Lung (tissue), 11 donors: ENCODE measurements at regions not wholly inside any gene's neighbourhood (a gene's known extent, or its start where the extent isn't known, plus 50 kb on each side); places are given as distances from the start of the nearest gene placed in this dataset.

ENCODE experiments used
- ATAC-seq: fragments of 200-7000 bp; cut with Tn5 transposase; one replicate; pipeline ENCODE4 v1.9.1; 2020; ENCODE audit warnings: moderate number of reproducible peaks; ENCODE audit not compliant: insufficient read depth, low FRiP score
- DNase-seq, 3 donors: peaks; one replicate each; pipeline ENCODE4 v3.0.0-alpha.2; 2013 to 2017
- H3K27ac ChIP-seq, 2 donors: one replicate each; pipeline ENCODE4 v1.5.1; 2013; ENCODE audit warnings: mild to moderate bottlenecking in 2 of 2, moderate library complexity in 2 of 2, control low read depth in 1 of 2, inconsistent platforms in 1 of 2, low read depth in 1 of 2, low read length in 1 of 2
- H3K27me3 ChIP-seq, 3 donors: one replicate each; pipeline ENCODE4 v1.5.1; 2013; ENCODE audit warnings: low read length in 2 of 3; ENCODE audit not compliant: control insufficient read depth in 3 of 3, insufficient read depth in 3 of 3
- H3K36me3 ChIP-seq, 4 donors: one replicate each; pipeline ENCODE4 v1.5.1; 2013; ENCODE audit warnings: low read length in 4 of 4, mild to moderate bottlenecking in 1 of 4, moderate library complexity in 1 of 4; ENCODE audit not compliant: control insufficient read depth in 4 of 4, insufficient read depth in 4 of 4
- H3K4me1 ChIP-seq, 5 donors: one replicate each; pipeline ENCODE4 v1.5.1; 2013; ENCODE audit warnings: low read length in 5 of 5, mild to moderate bottlenecking in 2 of 5, moderate library complexity in 1 of 5; ENCODE audit not compliant: control insufficient read depth in 5 of 5, insufficient read depth in 5 of 5
- H3K4me3 ChIP-seq: one replicate; pipeline ENCODE4 v1.5.1; 2013; ENCODE audit warnings: mild to moderate bottlenecking, control low read depth, moderate library complexity
- H3K9ac ChIP-seq, 2 donors: one replicate each; pipeline ENCODE4 v1.5.1; 2013; ENCODE audit warnings: low read length in 2 of 2, control low read depth in 1 of 2; ENCODE audit not compliant: insufficient read depth in 1 of 2
- H3K9me3 ChIP-seq, 4 donors: one replicate each; pipeline ENCODE4 v1.5.1; 2013; ENCODE audit warnings: low read length in 3 of 4, mild to moderate bottlenecking in 1 of 4, moderate library complexity in 1 of 4; ENCODE audit not compliant: control insufficient read depth in 4 of 4, insufficient read depth in 3 of 4
- WGBS, 2 donors: extraction: QIAGEN DNeasy Blood & Tissue Kit; methylation state at CpG; one replicate each; pipeline ENCODE4 v1.1.7; 2013; 5-methylcytosine and 5-hydroxymethylcytosine counted together
- TF ChIP-seq, protein P1 (sequence below): IDR thresholded peaks from 2 replicates; pipeline ENCODE4 v1.5.1; 2012; ENCODE audit warnings: mild to moderate bottlenecking; ENCODE audit errors: control extremely low read depth, extremely low read depth
- donor health status: control.
- donor health status: control.
- donor health status: Bipolar disorder and iron deficiency.
- donor health status: healthy.
- donor health status: DM: yes; HTN: yes; CAD: no.

DNA sequence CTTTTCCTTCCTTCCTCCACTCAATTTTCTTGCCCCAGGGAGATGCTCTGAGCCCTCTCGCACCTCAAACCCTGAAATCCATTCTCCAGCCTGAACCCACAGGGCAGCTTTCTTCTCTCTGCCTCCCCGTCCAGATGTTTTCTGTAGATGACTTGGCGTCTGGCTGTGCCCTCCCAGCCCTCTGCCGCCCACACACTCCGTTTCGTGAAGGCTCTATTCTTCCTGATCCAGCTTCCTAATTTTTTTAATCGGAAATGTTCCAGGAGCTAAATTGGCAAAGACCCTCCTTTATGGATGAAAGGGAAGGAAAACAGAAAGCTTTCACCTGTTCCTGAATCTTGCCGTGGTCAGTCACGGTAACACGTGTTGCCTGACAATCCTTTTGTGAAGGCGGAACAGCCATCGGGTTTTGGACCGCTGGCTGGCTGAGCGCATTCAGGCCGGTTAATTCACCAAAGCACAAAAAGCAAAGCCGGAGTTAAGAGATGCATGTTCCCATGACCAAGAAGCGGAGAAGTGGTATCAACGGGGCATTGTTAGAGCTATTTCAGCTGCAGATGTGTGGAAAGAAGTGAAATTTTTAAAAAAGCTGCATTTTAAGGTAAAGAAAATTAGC, 70.2 kb upstream of the FBRSL1 start:
- peaks cover 0 to 10% (median 0%) of the 10 kb centered on the region in 4 donors for H3K9me3 ChIP-seq
- TF ChIP-seq, protein P1, sequence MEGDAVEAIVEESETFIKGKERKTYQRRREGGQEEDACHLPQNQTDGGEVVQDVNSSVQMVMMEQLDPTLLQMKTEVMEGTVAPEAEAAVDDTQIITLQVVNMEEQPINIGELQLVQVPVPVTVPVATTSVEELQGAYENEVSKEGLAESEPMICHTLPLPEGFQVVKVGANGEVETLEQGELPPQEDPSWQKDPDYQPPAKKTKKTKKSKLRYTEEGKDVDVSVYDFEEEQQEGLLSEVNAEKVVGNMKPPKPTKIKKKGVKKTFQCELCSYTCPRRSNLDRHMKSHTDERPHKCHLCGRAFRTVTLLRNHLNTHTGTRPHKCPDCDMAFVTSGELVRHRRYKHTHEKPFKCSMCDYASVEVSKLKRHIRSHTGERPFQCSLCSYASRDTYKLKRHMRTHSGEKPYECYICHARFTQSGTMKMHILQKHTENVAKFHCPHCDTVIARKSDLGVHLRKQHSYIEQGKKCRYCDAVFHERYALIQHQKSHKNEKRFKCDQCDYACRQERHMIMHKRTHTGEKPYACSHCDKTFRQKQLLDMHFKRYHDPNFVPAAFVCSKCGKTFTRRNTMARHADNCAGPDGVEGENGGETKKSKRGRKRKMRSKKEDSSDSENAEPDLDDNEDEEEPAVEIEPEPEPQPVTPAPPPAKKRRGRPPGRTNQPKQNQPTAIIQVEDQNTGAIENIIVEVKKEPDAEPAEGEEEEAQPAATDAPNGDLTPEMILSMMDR, result no peak
- no peak overlapping the region for H3K4me3 ChIP-seq
- 66 to 73% methylated on average over 18 of the region's 18 CpGs for WGBS, 2 donors
- no peak overlapping the region for H3K27ac ChIP-seq
- H3K36me3 ChIP-seq, result no peaks in the 10 kb centered on the region
- H3K27me3 ChIP-seq, result peaks cover 0 to 10% (median 5%) of the 10 kb centered on the region in 3 donors
- H3K4me1 ChIP-seq, result peaks cover 0 to 27% (median 2%) of the 10 kb centered on the region in 5 donors
- no peak overlapping the region for H3K9ac ChIP-seq
- ATAC-seq (no peak), DNase-seq (no peak)

- ATAC-seq (no peak), DNase-seq (no peak)
- WGBS, 2 donors, result 89 to 95% methylated on average over 3 of the region's 3 CpGs
- Histone ChIP-seq H3K36me3 (no peaks in the 10 kb centered on the region), H3K27ac (no peak overlapping the region), H3K4me3 (no peak overlapping the region), H3K4me1 (peaks cover 0 to 17% (median 2%) of the 10 kb centered on the region in 5 donors), H3K9me3 (peaks cover 0 to 7% (median 0%) of the 10 kb centered on the region in 4 donors), H3K9ac (no peak overlapping the region), H3K27me3 (peaks cover 0 to 9% (median 5%) of the 10 kb centered on the region in 3 donors)
- TF ChIP-seq, protein P1, result no peak
Observed at GRCh38 chr12:132418393-132418925, 71.5 kb upstream of the FBRSL1 start.

GRCh38 chr12:132417741-132418140, 72.2 kb upstream of the FBRSL1 start:
- 83 to 91% methylated on average over 15 of the region's 15 CpGs for WGBS, 2 donors
- Histone ChIP-seq H3K9me3 (peaks cover 0 to 4% (median 0%) of the 10 kb centered on the region in 4 donors), H3K36me3 (no peaks in the 10 kb centered on the region), H3K4me3 (no peak overlapping the region), H3K27me3 (peaks cover 0 to 7% (median 5%) of the 10 kb centered on the region in 3 donors), H3K27ac (no peak overlapping the region), H3K4me1 (peaks cover 0 to 17% (median 2%) of the 10 kb centered on the region in 5 donors), H3K9ac (no peak overlapping the region)
- TF ChIP-seq, protein P1, result no peak
- ATAC-seq, result no peak
- no peak for DNase-seq

DNA sequence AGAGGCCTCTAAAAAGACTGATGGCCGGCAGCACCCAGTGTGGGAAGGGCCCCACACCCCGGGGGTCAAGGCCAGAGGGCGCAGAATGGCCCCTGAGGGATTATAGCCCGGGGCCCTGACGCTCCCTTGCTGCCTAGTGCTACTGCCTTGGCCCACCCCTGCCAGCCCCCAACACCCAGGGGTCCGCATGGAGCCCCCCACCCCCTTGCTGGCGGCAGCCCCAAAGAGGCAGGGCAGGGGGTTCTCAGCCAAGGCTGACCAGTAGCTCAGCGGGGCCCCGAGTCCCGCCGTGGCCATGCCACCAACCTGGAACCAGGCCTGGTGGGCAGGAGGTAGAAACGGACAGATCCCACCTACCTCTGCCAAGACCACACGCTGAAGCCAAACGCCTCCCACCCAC, 73.1 kb upstream of the FBRSL1 start:
- H3K27me3 ChIP-seq, result peaks cover 0 to 7% (median 5%) of the 10 kb centered on the region in 3 donors
- peaks cover 0 to 2% (median 0%) of the 10 kb centered on the region in 4 donors for H3K9me3 ChIP-seq
- TF ChIP-seq, protein P1, result no peak
- H3K27ac ChIP-seq, result no peak overlapping the region
- no peak for DNase-seq
- ATAC-seq, result no peak
- H3K4me1 ChIP-seq, result peaks cover 0 to 12% (median 2%) of the 10 kb centered on the region in 5 donors
- H3K9ac ChIP-seq, result no peak overlapping the region
- no peaks in the 10 kb centered on the region for H3K36me3 ChIP-seq
- no peak overlapping the region for H3K4me3 ChIP-seq
- WGBS, 2 donors, result 86 to 92% methylated on average over 14 of the region's 14 CpGs
